ENCODE measurements at regions not wholly inside any gene's neighbourhood (a gene's known extent, or its start where the extent isn't known, plus 50 kb on each side); places are given as distances from the start of the nearest gene placed in this dataset.

DNA sequence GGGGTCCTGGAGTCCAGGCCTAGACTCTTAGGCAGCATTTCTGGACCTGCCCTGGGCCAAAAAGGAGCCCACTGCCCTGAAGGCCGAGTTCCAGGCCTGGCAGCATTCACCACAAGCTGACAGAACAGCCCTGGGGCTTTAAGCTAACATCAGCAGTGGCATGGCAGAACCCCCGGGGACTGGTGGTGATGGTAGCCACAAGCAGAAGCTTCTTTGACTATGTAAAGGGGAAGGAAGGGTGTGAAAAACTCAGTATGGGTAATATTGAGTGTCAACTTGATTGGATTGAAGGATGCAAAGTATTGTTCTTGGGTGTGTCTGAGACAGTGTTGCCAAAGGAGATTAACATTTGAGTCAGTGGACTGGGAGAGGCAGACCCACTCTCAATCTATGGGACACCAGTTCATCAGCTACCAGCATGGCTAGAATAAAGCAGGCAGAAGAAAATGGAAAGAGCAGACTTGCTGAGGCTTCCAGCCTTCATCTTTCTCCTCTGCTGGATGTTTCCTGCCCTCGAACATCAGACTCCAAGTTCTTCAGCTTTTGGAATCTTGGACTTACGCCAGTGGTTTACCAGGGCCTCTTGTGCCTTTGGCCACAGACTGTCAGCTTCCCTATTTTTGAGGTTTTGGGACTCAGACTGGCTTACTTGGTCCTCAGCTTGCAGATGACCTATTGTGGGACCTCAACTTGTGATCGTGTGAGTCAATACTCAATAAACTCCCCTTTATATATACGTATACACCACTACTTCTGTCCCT lies 661.0 kb upstream of the C9orf72 start:
- no peak for DNase-seq

DNA sequence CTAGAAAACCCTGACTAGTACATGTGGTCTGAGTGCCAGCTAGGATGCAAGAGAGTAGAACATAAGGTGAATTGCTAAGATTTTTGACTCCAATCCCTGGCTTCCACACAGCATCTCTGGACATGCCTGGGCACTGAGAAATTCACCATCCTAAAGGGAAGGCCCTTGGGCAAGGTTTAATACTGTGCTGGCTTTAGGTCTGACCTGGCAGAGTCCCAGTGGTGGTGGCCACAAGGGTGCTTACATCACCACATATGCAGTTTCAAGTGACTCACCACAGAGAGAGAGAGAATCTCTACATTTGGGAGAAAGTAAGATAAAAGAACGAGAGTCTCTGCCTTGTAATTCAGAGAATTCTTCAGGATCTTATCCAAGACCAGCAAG lies 661.6 kb upstream of the C9orf72 start:
- DNase-seq = no peak

DNA sequence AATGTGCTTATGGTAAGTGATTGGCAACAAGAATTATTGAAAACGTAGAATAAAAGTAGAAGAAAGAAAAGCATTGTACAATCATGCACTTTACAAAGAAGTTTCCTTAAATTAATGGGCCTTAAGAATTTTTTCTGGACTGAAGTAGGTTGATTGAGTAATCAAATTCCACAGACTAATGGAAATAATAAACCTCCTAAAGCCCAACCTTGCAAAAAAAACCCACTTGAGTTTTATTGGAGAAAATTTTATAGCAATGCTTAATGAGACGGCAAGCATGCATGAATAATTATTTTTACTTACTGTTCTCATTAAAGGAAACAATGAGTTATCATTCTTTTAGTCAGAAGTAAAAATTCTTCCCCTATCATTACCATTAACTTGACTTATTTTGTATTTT lies 676.1 kb upstream of the C9orf72 start:
- DNase-seq = no peak

DNA sequence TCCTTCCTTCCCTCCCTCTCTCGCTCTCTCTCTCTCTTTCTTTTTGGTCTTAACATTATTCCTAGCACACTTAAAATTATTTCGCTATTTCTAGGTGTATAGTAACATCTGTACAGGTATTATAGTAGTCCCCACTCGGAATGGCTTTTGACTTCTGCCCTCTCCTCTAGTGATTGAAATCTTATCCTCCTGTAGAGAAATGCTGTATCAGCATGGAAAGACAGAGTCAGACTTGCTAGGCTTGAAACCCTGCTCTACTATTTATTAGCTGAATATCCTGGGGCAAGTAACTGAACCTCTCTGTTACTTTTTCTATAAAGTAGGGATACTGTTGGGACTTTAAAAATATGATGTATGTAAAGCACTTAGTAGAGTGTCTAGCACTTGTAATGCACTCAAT lies 681.9 kb upstream of the C9orf72 start:
- DNase-seq = no peak

DNA sequence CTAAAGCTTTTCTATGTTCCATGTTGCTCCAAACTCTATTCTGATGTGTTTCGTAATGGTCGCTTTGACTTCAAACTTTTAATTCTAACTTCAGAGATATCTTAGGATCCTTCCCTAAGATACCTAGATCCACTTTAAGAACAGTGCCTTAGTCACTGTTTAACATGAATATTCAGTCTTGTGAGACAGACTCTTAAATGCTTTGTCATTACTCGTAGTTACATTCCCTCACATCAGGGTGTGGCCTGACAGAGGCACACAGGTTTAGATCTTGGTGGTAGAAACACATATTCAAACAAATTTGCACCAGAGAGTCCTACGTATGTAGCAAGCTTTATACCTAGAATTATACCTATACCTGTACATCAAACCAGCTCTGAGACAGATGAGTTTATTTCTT lies 687.0 kb upstream of the C9orf72 start:
- no peak for DNase-seq

DNA sequence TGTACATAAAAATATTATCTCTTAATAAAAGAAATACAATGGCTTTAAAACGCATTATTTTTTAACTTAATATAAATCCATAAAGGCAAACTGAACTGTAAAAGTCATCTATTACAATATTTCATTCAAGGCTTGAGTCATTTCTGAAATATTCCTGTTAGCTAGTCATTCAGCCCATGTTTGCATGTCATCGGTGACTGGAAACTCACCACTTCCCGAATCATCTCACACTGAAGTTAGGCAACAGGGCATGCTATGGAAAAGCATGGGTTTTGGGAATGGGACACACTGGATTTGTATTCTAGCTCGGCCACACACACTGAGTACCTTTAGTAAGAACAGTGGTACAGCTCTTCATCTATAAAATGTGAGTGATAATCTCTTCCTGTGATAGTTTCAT lies 691.1 kb upstream of the C9orf72 start:
- no peak for DNase-seq

DNA sequence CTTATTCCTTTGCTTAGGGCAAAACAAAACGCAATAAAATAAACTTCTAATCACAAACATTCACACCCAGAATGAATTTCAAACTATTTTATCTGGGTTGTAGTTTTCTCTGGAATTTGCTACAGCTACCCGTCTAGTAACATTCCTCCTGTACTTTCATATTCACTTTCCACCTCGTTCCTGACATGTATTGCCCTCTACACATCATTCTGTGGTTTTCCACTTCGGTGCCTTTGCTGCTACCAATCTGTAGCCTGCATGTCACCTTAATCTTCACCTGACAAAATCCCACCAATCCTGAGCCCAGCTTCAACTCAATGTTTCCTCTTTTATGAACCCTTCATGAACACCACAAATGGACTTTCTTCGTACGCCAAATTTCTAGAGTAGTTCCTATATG lies 694.1 kb upstream of the C9orf72 start:
- no peak for DNase-seq

DNA sequence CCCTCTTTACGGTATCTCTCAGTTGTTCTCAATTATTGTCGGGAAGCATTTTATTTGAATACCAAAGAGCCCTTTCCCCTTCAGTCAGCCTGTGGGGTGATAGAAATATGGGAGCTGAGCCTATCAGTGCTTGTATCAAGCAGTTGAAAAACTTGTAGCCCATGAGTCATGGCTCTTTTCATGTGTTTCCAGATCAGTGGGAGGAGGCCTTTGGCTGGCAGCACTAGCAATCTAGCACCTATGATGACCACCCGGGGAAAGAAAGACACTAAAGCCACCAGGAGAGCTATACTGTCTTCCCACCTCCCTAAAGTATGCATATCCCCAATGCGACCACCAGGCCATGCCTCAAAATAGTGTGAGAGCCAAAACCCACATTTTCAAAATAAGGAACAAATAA lies 696.9 kb upstream of the C9orf72 start:
- DNase-seq = no peak

DNA sequence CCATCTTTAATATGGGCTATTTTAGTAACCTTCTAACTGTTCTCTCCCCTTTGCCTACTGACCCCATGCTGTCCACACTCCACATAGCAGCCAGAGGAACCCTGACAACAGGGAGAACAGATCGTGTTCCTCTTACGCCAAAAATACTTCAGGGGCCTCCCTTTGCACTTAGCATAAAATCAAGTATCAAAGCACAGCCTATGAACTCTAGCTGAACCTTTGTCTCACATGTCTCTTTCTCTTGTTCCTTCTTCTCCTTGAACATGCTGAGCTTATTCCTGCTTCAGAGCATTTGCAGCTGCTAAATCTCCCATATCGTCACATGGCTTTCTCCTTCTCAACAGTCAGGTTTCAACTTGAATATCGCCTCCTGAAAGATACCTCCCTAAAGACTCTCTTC lies 698.8 kb upstream of the C9orf72 start:
- no peak for DNase-seq

DNA sequence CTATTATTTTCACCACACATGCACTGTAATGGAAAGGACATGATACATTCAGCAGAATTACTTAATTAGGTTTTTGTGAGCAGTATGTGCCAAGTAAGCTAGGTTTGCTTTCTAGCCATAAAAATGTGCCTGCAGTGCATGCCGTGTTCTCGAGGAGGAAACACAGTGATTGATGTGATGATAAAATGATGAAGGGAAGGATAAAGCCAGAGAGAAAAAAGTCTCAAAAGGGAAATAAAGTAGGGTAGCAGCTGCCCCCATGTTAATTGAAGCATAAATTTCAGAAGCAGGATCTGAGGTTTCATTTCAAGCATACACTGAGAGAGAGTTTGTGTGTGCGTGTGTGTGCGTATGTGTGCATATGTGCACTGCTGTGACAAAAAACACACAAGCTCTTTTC lies 714.2 kb upstream of the C9orf72 start:
- no peak for DNase-seq

DNA sequence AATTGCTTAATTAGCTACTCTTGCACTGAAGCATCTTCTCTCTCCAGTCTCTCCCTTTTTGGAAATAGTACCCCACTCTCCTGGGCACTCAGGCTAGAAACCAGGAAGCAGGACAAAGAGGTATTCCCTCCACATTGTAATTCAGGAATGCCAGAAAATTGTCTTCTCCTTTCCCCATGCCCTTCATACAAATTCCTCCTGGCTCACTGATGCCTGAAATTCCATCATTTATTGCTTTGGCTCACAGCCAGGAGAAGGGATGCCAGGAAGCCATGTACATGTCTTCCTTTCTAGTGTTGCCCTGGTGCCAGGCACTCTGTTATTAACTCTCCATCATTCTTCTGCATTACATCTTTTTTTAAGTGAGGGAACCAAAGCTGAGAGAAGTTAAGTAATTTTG lies 716.5 kb upstream of the C9orf72 start:
- no peak for DNase-seq

DNA sequence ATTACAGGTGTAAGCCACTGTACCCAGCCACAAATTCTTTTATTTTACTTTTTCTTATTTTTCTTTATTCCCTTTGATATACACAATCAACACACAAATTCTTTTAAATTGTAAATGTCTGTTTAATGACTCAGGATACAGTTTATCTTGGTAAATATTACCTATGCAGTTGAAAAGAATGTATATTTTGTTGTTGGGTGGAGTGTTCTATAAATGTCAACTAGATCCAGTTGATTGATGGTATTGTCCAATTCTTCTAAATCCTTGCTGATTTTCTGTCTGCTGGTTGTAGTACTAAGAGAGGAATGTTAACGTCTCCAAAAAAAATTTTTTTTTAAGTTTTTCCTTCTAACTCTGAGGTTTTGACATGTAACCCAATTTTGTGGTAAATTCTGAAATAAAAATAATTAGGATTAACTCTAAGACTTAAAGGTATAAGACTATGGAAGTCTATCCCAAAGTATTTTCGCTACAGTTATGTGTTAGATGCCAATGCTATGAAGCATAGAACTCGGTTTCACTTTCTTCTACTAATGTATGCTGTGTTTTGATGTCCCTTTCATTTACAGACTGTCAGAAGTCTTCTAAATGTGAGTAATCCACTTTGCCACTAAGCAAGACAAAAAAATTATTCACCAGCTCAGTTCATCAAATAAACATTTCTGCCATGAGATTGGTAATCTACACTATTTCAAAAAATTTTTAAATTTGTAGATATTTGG lies 720.2 kb upstream of the C9orf72 start:
- DNase-seq = no peak

DNA sequence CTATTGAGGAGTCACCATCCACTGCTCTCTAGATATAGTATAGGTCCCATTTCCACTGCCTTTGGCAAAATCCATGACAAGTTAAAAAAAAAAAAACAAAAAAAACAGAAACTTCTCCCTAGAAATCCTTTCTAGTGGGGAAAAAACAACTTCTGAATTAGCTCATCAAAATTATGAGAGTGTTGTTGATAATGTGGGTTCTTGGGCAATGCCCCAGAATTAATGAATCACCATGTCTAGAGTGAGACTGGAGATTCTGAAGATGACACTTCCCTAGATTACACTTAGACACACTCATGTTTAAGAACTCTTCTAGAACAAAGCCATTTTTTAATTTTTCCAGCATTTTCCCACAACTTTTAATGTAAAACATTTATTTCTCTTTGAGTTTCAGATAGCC lies 728.0 kb upstream of the C9orf72 start:
- no peak for DNase-seq

DNA sequence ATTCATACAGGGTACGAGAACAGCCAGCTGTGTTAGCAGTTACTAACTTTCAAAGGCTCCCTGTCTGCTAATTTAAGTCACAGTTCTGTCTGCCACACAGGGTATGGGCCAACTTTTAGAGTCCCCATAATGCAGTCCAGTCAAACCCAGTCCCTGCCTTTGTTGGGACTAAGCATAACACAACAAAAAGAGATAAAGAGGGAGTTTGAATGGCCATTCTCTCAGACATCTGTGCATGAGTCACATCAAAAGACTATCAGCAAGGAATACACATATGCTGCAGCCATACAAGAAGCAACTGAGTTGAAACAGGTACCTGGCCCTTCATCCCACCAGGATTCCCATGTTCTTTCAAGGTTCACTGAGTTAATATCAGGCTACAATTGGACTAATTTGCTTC lies 744.5 kb upstream of the C9orf72 start:
- DNase-seq = no peak

DNA sequence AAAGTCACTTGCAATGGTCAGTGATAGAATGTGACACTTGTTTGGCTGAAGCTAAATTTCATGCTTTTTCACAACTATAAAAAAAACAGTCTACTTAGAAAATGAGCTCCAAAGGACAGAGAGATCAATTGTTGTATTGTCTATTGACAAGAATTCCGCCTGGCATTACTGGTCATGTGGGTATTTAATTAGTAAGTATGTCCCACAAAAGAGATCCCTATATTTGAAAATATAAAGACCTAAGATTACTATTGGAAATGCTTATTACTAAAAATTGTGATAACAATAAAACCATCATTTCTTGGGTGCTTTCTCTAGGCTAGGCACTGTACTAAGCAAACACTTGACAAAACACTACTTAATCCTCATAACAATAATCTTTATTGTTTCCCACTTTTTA lies 745.2 kb upstream of the C9orf72 start:
- DNase-seq = no peak

DNA sequence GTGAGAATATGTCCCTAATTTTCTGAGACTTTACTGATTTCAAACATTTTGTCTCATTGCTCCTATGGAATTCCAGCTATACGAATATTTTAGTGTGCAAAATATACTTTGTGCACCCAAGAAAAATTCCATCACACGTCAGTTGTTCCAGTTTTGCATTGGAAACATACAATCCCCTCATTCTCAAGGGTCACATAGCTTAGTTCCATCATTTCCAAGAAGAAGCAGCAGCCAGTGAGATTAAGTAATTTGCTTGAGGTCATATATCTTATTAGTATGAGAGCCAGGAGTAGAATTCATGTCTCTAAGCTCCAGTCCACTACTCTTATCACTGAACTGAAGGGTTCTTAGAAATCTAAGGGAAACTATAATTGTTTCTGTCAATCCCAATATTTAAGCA lies 746.7 kb upstream of the C9orf72 start:
- no peak for DNase-seq

DNA sequence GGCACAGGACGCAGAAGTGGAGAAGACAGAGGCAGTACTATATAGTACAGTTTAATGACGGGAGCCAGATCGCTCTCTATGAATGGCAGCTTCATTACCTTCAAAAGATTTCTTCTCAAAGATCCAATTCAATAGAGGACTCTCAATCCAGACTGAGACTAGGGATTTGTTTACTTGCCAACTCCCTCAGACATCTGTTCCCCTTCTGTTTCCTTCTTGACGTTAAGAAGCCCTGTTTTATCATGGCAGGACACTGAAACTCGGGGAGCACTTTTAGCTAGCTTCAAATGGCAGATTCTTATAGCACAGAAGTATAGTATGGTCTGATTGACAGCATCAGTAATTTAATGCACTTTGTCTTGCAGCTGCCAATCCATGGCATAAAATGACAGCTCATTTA lies 747.3 kb upstream of the C9orf72 start:
- no peak for DNase-seq

DNA sequence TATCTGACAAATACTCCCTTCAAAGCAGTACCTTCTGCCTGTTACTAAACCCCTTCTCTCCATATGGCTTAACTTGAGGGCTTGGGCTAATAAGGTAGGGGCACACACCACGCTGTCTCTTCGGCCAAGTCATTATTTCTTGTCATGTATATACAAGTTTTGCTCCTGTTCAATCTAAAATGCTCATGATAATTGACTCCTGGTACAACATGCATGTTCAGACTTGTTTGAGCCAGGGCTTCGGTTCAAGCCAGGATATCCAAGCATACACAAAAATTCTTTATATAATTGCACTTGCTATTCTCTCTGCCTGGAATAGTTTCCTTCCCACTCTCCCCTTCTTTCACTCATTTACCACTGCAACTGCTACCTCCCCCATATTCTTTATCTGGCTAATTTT lies 756.0 kb upstream of the C9orf72 start:
- no peak for DNase-seq

DNA sequence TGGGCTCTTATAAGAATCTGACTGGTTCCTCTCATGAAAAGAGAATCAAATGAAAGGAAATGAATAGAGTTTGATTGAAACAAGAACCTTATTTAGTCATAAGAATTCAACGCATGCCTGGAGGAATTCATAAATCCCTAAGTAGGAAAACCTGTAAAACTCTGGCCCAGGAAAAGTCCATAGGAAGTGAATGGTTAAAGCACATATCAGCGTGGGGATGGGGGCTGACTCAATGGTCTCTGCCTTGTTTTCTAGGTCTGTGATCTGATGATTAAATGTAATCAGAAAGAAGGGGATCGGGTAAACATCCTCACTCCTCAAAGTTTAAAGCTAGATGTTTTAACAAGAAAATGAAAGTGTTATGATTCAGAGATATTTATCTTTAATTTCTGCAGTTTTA lies 759.4 kb upstream of the C9orf72 start:
- DNase-seq = no peak

DNA sequence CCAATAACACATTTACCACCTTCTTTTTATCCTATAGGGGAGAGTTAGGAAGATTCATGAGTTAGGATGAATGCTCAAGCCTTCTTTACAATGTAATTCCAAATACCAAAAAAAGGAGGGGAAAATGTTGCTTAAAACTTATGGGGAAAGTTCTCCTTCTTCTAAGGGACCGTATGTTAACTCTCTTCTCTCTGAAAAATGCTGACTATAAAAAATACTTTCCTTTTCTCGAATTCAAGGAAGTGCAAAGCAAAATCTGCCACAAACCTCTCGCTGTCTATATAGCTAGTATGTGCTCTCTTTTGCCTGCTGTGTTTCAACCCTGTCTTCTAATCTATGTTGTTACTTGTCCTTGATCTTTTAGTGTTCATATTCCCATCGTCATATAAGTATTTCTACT lies 768.6 kb upstream of the C9orf72 start:
- DNase-seq = no peak

DNA sequence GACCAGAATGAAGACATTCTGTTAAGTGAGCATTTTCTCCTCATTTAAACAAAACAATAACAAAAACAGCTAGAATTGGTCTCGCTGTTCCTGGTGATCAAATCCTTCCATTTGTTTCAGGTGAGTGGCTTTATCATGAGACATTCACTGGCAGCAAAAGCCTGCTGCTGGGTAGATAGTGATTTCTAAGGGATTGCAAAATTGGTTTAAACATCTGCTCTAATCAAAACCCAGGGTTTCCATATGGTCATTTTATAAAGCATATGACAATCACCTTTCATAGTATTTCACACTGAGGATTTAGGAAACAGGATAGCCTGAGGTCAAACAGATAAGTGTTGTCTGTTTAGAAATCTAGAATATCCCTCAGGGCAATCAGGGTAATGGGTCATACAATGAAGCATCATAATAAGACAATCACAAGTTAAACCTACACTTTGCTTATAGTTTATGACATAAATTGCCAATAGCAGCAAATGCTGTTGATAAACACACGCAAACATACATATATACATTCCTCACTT lies 769.6 kb upstream of the C9orf72 start:
- DNase-seq = no peak

DNA sequence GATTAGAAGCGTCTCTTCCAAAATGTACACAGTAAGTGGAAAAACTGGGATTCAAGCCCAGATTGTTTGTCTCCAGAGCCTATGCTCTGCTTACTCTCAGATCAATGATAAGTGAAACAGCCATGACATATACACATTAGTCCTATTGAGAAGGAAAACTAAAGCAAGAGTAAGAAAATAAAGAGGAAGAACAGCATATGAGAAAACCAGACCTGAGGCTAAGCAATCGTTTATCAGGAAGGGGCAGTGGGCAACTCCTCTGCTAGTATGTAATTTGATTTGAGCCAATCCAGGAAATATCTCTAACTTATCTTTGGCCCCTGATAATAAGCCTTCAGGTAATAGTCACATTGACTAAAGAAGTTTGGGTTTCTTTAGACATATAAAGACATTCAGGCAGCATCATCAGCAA lies 789.9 kb upstream of the C9orf72 start:
- no peak for DNase-seq

DNA sequence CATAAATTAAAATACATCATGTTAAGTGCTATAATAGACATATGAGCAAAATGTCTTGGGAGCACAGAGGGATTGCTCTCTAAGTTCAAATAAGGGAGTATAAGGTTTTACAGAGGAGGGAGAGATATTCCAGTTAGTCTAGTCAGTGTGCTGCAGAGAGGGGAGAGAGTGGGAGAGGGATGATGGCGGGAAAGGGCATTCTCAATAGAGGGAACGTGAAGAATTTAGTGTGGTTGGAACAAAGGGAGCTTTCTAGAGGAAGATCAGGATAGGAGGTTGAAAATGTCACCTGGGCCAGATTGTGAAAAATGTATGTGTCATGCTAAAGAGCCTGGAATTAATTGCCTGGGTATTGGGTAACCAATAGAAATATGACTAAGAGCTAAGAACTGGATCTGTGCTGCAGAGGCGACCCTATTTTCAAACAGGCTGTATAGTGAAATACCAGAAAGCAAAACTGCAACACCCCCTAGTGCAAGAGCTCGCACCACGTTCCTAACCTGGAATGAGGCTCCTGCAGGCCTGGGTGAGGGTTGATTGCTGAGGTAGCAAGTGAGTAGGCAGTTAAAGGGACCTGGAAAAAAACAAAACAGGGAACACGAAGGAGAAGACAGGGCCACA lies 791.8 kb upstream of the C9orf72 start:
- no peak for DNase-seq

DNA sequence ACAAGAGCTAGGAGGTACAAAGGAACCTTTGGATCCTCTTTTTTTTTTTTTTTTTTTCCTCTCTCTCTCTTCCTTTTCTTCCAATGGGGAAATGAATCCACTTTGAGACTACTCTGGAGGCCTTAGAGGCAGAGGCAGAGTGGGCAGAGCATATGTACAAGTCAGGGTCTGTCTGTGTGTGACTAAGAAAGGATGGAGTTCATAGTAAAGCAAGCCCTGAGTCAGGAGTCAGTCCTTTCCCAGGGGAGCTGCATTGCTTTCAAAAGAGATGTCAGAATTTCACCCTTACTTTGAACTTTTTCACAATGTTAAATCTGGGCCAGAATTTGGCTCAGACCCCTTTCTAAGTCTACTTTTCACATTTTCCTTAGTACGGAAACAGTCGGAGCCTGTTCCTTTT lies 792.4 kb upstream of the C9orf72 start:
- no peak for DNase-seq
